GM12865 (cell line): ENCODE measurements at regions not wholly inside any gene's neighbourhood (a gene's known extent, or its start where the extent isn't known, plus 50 kb on each side); places are given as distances from the start of the nearest gene placed in this dataset.

Experiments used
- DNase-seq: peaks from one replicate; pipeline ENCODE4 v3.0.0; 2010; ENCODE audit warnings: low read depth
- H3K4me3 ChIP-seq: 2 replicates; pipeline ENCODE4 v1.5.1; 2011; ENCODE audit warnings: mild to moderate bottlenecking, low read depth, low read length, control low read depth
- CTCF ChIP-seq: IDR thresholded peaks from 2 replicates; pipeline ENCODE4 v1.5.1; 2011; ENCODE audit warnings: low read length, control low read depth, low read depth, inconsistent platforms; ENCODE audit not compliant: insufficient read depth; ENCODE audit errors: missing control alignments

DNA sequence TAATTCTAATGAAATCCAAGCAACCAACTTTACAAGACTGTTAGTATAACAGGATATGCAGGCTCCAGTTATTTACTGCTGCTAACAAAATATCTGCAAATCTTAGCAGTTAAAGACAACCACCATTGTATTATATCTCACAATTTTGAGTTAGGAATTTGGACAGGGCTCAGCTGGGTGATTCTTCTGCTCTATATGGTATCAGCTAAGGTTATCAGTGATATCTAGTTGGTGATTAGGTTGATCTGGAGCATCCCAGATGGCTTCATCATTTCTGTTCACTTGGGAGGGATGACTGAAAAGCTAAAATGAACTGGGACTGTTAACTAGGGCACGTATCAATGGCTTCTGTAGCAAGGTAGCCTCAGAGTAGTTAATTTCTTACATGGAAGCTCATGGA is 105.7 kb downstream of the MBL2 start:
- no peak for TF ChIP-seq CTCF
- no peak for DNase-seq
- H3K4me3 ChIP-seq, result no peak overlapping the region

DNA sequence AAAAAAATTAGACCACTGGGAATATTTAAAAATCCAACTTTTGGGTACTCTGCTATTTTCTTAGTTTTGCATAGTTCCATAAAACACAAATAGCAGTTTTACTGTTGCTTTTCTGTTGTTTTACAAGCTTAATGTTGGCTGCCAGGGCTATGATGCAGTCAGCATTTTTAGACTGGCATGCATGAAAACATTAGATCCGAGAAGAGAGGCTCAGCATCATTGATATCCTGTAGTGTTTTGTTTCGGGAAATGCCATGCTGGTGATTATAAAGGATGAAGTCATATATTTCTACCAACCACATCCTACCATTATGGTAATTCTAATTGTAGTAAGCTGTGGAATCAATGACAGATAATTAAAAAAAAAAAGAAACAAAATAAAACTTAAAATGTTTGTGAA is 104.6 kb downstream of the MBL2 start:
- DNase-seq, result no peak
- no peak for TF ChIP-seq CTCF
- H3K4me3 ChIP-seq, result no peak overlapping the region

- no peak for DNase-seq
- no peak overlapping the region for H3K4me3 ChIP-seq
- TF ChIP-seq CTCF, result no peak
Measured at GRCh38 chr10:52672880-52673279, 99.7 kb downstream of the MBL2 start.

GRCh38 chr10:52673468-52673867 is 99.1 kb downstream of the MBL2 start:
- TF ChIP-seq CTCF, result no peak
- no peak overlapping the region for H3K4me3 ChIP-seq
- no peak for DNase-seq

- H3K4me3 ChIP-seq, result no peak overlapping the region
- DNase-seq, result no peak
- TF ChIP-seq CTCF, result no peak
Measured at GRCh38 chr10:52674474-52674873, 98.1 kb downstream of the MBL2 start.

DNA sequence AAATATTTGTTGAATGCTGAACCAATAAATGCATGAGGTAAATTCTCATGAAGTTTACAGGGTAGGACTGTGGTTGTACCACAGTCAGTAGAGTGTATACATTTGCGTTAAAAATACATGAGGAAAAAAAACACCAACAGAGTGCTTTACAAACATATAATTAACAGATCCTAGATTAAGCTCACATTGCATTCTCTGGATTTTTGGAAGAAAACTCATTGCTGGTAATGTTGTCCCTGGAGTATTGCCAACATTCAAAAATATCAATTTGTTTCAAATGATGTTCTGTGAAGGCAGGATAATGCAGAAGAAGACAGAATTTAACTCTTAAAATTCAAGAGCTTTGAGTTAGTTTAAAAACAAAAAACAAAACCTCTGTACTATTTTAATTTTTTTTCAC is 95.5 kb downstream of the MBL2 start:
- H3K4me3 ChIP-seq, result no peak overlapping the region
- no peak for TF ChIP-seq CTCF
- no peak for DNase-seq

DNA sequence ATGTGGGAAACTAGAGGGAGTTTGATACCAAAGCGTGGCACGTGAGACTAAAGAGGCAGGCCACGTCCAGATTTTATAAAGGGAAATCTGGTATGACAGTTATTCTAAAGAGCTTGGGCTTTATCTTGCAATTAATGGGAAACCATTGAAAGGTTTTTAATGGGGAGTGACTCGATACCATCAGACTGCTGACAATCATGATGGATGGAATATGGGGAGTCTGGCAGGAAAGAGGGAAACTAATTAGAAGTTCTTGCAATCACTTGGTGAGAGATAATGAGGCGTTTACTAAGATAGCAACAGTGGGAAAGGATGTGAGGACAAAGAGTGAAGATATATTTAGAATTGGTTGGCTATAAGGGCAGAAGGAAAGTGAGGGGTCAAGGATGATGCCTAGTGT is 94.0 kb downstream of the MBL2 start:
- no peak overlapping the region for H3K4me3 ChIP-seq
- TF ChIP-seq CTCF, result no peak
- no peak for DNase-seq
